ENCODE measurements at regions not wholly inside any gene's neighbourhood (a gene's known extent, or its start where the extent isn't known, plus 50 kb on each side); places are given as distances from the start of the nearest gene placed in this dataset.
"Not testable (repeated sequence)": the region's sequence is repeated elsewhere in the genome, so short reads cannot be mapped to it uniquely, and the experiment has no call there.

- Mint-ChIP-seq H3K4me1 (no peaks in the 10 kb centered on the region), H3K36me3 (ENCODE audit: low read depth) (no peaks in the 10 kb centered on the region), H3K9me3 (peaks cover 4% of the 10 kb centered on the region), H3K4me3 (no peak overlapping the region), H3K27me3 (ENCODE audit: low read depth, poor library complexity) (peaks cover 9% of the 10 kb centered on the region), H3K27ac (no peak overlapping the region)
- no peak for DNase-seq
- no peak for TF ChIP-seq CTCF (IDR thresholded peaks at IDR 0.05)
Observed at GRCh38 chr2:34153484-34153883, 554.4 kb upstream of the FAM98A start.

GRCh38 chr2:34147780-34148179, 548.7 kb upstream of the FAM98A start:
- Mint-ChIP-seq H3K27ac (no peak overlapping the region), H3K4me1 (no peaks in the 10 kb centered on the region), H3K36me3 (ENCODE audit: low read depth) (no peaks in the 10 kb centered on the region), H3K27me3 (ENCODE audit: low read depth, poor library complexity) (peaks cover 9% of the 10 kb centered on the region), H3K4me3 (no peak overlapping the region), H3K9me3 (peaks cover 18% of the 10 kb centered on the region)
- no peak for TF ChIP-seq CTCF (IDR thresholded peaks at IDR 0.05)
- DNase-seq = no peak

GRCh38 chr2:34143149-34143548, 544.0 kb upstream of the FAM98A start:
- Mint-ChIP-seq H3K9me3 (peaks cover 27% of the 10 kb centered on the region), H3K36me3 (ENCODE audit: low read depth) (no peaks in the 10 kb centered on the region), H3K4me3 (no peak overlapping the region), H3K27me3 (ENCODE audit: low read depth, poor library complexity) (no peaks in the 10 kb centered on the region), H3K27ac (no peak overlapping the region), H3K4me1 (no peaks in the 10 kb centered on the region)
- no peak for TF ChIP-seq CTCF (IDR thresholded peaks at IDR 0.05)
- DNase-seq = no peak

- not testable (repeated sequence) for DNase-seq
Observed at GRCh38 chr2:34142531-34143008, 543.5 kb upstream of the FAM98A start.

GRCh38 chr2:34133065-34133464, 534.0 kb upstream of the FAM98A start:
- not testable (repeated sequence) for H3K4me3 Mint-ChIP-seq; H3K36me3 Mint-ChIP-seq (ENCODE audit: low read depth); DNase-seq; H3K27me3 Mint-ChIP-seq (ENCODE audit: low read depth, poor library complexity); H3K27ac Mint-ChIP-seq; H3K4me1 Mint-ChIP-seq
- H3K9me3 Mint-ChIP-seq = peaks cover 27% of the 10 kb centered on the region

More at GRCh38 chr2:34142531-34143008, 543.5 kb upstream of the FAM98A start:
- not testable (repeated sequence) for H3K4me3 Mint-ChIP-seq; H3K27ac Mint-ChIP-seq; H3K4me1 Mint-ChIP-seq; H3K27me3 Mint-ChIP-seq (ENCODE audit: low read depth, poor library complexity); H3K36me3 Mint-ChIP-seq (ENCODE audit: low read depth)
- peaks cover 27% of the 10 kb centered on the region for H3K9me3 Mint-ChIP-seq

- Mint-ChIP-seq H3K4me3 (no peak overlapping the region), H3K27ac (no peak overlapping the region), H3K4me1 (no peaks in the 10 kb centered on the region), H3K9me3 (peaks cover 17% of the 10 kb centered on the region), H3K27me3 (ENCODE audit: low read depth, poor library complexity) (no peaks in the 10 kb centered on the region), H3K36me3 (ENCODE audit: low read depth) (no peaks in the 10 kb centered on the region)
- no peak for TF ChIP-seq CTCF (IDR thresholded peaks at IDR 0.05)
- no peak for DNase-seq
Observed at GRCh38 chr2:34126279-34126678, 527.2 kb upstream of the FAM98A start.

- Mint-ChIP-seq H3K9me3 (peaks cover 11% of the 10 kb centered on the region), H3K36me3 (ENCODE audit: low read depth) (no peaks in the 10 kb centered on the region), H3K27ac (no peak overlapping the region), H3K27me3 (ENCODE audit: low read depth, poor library complexity) (no peaks in the 10 kb centered on the region), H3K4me3 (no peak overlapping the region), H3K4me1 (no peaks in the 10 kb centered on the region)
- TF ChIP-seq CTCF (IDR thresholded peaks at IDR 0.05) = no peak
- DNase-seq = no peak
Observed at GRCh38 chr2:34123996-34124785, 525.1 kb upstream of the FAM98A start.

Measured in nephron progenitor cell (in vitro differentiated cells).